ENCODE measurements at regions not wholly inside any gene's neighbourhood (a gene's known extent, or its start where the extent isn't known, plus 50 kb on each side); places are given as distances from the start of the nearest gene placed in this dataset.

DNA sequence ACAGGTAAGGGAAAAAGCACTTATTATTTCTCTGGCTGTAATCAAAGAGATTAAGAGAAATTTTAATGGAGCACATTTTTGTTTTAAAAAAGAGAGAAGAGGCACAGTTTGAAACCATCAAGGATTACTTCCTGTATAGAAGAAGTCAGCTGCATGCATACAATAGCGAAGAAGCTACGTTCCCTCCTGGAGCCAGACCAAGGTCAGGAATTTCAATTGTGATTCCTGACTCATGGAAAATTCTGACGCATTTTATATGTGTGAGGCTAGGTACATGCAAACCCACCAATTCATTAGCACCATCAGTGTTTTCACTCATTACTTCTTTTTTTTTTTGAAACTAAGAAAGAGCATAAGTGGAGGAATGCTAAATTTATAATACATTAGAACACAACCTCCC is 232.7 kb upstream of the SGK1 start:
- TF ChIP-seq POLR2A (IDR thresholded peaks at IDR 0.05), result no peak
- TF ChIP-seq, protein P1, sequence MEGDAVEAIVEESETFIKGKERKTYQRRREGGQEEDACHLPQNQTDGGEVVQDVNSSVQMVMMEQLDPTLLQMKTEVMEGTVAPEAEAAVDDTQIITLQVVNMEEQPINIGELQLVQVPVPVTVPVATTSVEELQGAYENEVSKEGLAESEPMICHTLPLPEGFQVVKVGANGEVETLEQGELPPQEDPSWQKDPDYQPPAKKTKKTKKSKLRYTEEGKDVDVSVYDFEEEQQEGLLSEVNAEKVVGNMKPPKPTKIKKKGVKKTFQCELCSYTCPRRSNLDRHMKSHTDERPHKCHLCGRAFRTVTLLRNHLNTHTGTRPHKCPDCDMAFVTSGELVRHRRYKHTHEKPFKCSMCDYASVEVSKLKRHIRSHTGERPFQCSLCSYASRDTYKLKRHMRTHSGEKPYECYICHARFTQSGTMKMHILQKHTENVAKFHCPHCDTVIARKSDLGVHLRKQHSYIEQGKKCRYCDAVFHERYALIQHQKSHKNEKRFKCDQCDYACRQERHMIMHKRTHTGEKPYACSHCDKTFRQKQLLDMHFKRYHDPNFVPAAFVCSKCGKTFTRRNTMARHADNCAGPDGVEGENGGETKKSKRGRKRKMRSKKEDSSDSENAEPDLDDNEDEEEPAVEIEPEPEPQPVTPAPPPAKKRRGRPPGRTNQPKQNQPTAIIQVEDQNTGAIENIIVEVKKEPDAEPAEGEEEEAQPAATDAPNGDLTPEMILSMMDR (IDR thresholded peaks at IDR 0.05), result no peak

All from uterus (tissue), 2 donors.